ENCODE measurements at regions not wholly inside any gene's neighbourhood (a gene's known extent, or its start where the extent isn't known, plus 50 kb on each side); places are given as distances from the start of the nearest gene placed in this dataset.

- Histone ChIP-seq H3K4me1 (no peaks in the 10 kb centered on the region), H3K4me3 (no peak overlapping the region), H3K9me3 (no peaks in the 10 kb centered on the region), H3K36me3 (no peaks in the 10 kb centered on the region), H3K27me3 (peaks cover 28% of the 10 kb centered on the region), H3K27ac (no peak overlapping the region)
- TF ChIP-seq EP300 (IDR thresholded peaks at IDR 0.05) = no peak
- 67 to 89% methylated on average over 1 of the region's 1 CpG for whole genome bisulfite sequencing, 2 donors (ENCODE audit: low coverage in 1 of 2)
- ATAC-seq = no peak
Observed at GRCh38 chr9:134975253-134975652, 57.5 kb upstream of the FCN1 start.

GRCh38 chr9:134976403-134976802 is 58.7 kb upstream of the FCN1 start:
- TF ChIP-seq POLR2A (IDR thresholded peaks at IDR 0.05) = no peak
- TF ChIP-seq CTCF (IDR thresholded peaks at IDR 0.05) = no peak
- no peak for TF ChIP-seq EP300 (IDR thresholded peaks at IDR 0.05)
- TF ChIP-seq POLR2AphosphoS5 (IDR thresholded peaks at IDR 0.05) = no peak
- Histone ChIP-seq H3K27me3 (peaks cover 17% of the 10 kb centered on the region), H3K27ac (no peak overlapping the region), H3K9me3 (no peaks in the 10 kb centered on the region), H3K4me1 (no peaks in the 10 kb centered on the region), H3K36me3 (no peaks in the 10 kb centered on the region), H3K4me3 (no peak overlapping the region)
- 27 to 60% methylated on average over 1 of the region's 1 CpG for WGBS, 2 donors (ENCODE audit: low coverage in 1 of 2)
- ATAC-seq = no peak

- TF ChIP-seq CTCF (IDR thresholded peaks at IDR 0.05) (no peak), POLR2AphosphoS5 (IDR thresholded peaks at IDR 0.05) (no peak), POLR2A (IDR thresholded peaks at IDR 0.05) (no peak), EP300 (IDR thresholded peaks at IDR 0.05) (no peak)
- no peak for ATAC-seq
- WGBS, 2 donors (ENCODE audit: low coverage in 1 of 2) = 44 to 76% methylated on average over 5 to 8 of the region's 8 CpGs
- no peak overlapping the region for H3K4me3 ChIP-seq
- no peaks in the 10 kb centered on the region for H3K9me3 ChIP-seq
- no peaks in the 10 kb centered on the region for H3K36me3 ChIP-seq
- H3K4me1 ChIP-seq = no peaks in the 10 kb centered on the region
- H3K27me3 ChIP-seq = peaks cover 16% of the 10 kb centered on the region
- no peak overlapping the region for H3K27ac ChIP-seq
Observed at GRCh38 chr9:134978272-134978671, 60.6 kb upstream of the FCN1 start.

GRCh38 chr9:134980516-134980915 is 62.8 kb upstream of the FCN1 start:
- H3K27me3 ChIP-seq = peaks cover 30% of the 10 kb centered on the region
- H3K9me3 ChIP-seq = peaks cover 0 to 11% (median 0%) of the 10 kb centered on the region in 3 donors
- H3K4me3 ChIP-seq = no peak overlapping the region
- no peak for ATAC-seq
- WGBS, 2 donors (ENCODE audit: low coverage in 1 of 2) = 67% methylated on average over 1 of the region's 9 CpGs; no CpG with 5 or more reads in 1 of the 2 donors
- no peaks in the 10 kb centered on the region for H3K4me1 ChIP-seq
- no peak for TF ChIP-seq CTCF (IDR thresholded peaks at IDR 0.05)
- TF ChIP-seq EP300 (IDR thresholded peaks at IDR 0.05) = no peak
- TF ChIP-seq POLR2A (IDR thresholded peaks at IDR 0.05) = no peak
- TF ChIP-seq POLR2AphosphoS5 (IDR thresholded peaks at IDR 0.05) = no peak
- H3K27ac ChIP-seq = no peak overlapping the region
- no peaks in the 10 kb centered on the region for H3K36me3 ChIP-seq

- H3K36me3 ChIP-seq = no peaks in the 10 kb centered on the region
- H3K9me3 ChIP-seq = peaks cover 0 to 11% (median 0%) of the 10 kb centered on the region in 3 donors
- H3K27me3 ChIP-seq = peaks cover 34% of the 10 kb centered on the region
- no peak for TF ChIP-seq POLR2AphosphoS5 (IDR thresholded peaks at IDR 0.05)
- TF ChIP-seq CTCF (IDR thresholded peaks at IDR 0.05) = no peak
- TF ChIP-seq POLR2A (IDR thresholded peaks at IDR 0.05) = no peak
- TF ChIP-seq EP300 (IDR thresholded peaks at IDR 0.05) = no peak
- no peak for ATAC-seq
- no peak overlapping the region for H3K27ac ChIP-seq
- no peaks in the 10 kb centered on the region for H3K4me1 ChIP-seq
- WGBS, 2 donors (ENCODE audit: low coverage in 1 of 2) = 68 to 87% methylated on average over 3 to 6 of the region's 10 CpGs
- no peak overlapping the region for H3K4me3 ChIP-seq
Observed at GRCh38 chr9:134980991-134981390, 63.3 kb upstream of the FCN1 start.
